Parathyroid adenoma (tissue), 2 donors: ENCODE measurements at regions not wholly inside any gene's neighbourhood (a gene's known extent, or its start where the extent isn't known, plus 50 kb on each side); places are given as distances from the start of the nearest gene placed in this dataset.

ENCODE experiments used
- H2AFZ ChIP-seq: fragments of 300-600 bp; sonication (generic); one replicate; pipeline ENCODE4 v1.7.0; 2017; ENCODE audit warnings: antibody characterized with exemption, mild to moderate bottlenecking
- H3K27ac ChIP-seq: fragments of 300-600 bp; sonication (generic); one replicate; pipeline ENCODE4 v1.7.0; 2017
- H3K27me3 ChIP-seq: fragments of 300-600 bp; sonication (generic); one replicate; pipeline ENCODE4 v1.7.0; 2017; ENCODE audit warnings: low read length; ENCODE audit not compliant: control insufficient read depth, insufficient read depth
- H3K36me3 ChIP-seq: fragments of 300-600 bp; sonication (generic); one replicate; pipeline ENCODE4 v1.7.0; 2017; ENCODE audit warnings: low read length; ENCODE audit not compliant: control insufficient read depth, insufficient read depth
- H3K4me1 ChIP-seq: fragments of 300-600 bp; sonication (generic); one replicate; pipeline ENCODE4 v1.7.0; 2017; ENCODE audit warnings: control low read depth
- H3K4me2 ChIP-seq: fragments of 300-600 bp; sonication (generic); one replicate; pipeline ENCODE4 v1.7.0; 2017; ENCODE audit warnings: low read length
- H3K4me3 ChIP-seq: fragments of 300-600 bp; sonication (generic); one replicate; pipeline ENCODE4 v1.7.0; 2017; ENCODE audit warnings: low read depth, low read length
- H3K79me2 ChIP-seq: fragments of 300-600 bp; sonication (generic); one replicate; pipeline ENCODE4 v1.7.0; 2017; ENCODE audit warnings: control low read depth
- H3K9ac ChIP-seq: fragments of 300-600 bp; sonication (generic); one replicate; pipeline ENCODE4 v1.7.0; 2017; ENCODE audit warnings: mild to moderate bottlenecking
- H3K9me3 ChIP-seq: fragments of 300-600 bp; sonication (generic); one replicate; pipeline ENCODE4 v1.7.0; 2017; ENCODE audit warnings: low read length; ENCODE audit not compliant: control insufficient read depth
- TF ChIP-seq, protein P1 (sequence below): fragments of 300-600 bp; sonication (generic); IDR thresholded peaks from one replicate; pipeline ENCODE4 v1.7.0; 2017; ENCODE audit warnings: antibody characterized with exemption, mild to moderate bottlenecking
- donor health status: primary hyperparathyroidism.

DNA sequence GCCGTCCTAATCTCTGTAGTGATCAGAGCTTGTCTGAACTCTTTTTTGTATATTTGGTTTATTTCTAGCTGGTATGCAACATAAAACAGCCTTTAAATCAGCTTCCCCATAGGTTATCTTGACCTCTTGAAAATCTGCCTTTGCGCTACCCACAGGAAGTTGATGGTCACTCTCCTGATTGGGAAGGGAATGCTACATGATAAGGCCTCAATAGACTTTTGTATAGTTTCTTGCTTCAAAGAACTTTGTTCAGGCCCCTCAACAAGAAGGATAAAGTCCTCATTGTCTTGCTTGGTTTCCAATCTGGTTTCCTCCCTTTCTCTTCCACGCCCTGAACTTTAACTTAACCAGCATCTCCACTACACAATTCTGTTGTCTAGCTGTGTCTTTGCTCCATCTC, 95.4 kb upstream of the TENT5A start:
- Histone ChIP-seq H3K9me3 (no peaks in the 10 kb centered on the region), H3K4me3 (no peak overlapping the region), H3K27ac (no peak overlapping the region), H3K36me3 (no peaks in the 10 kb centered on the region), H3K79me2 (no peaks in the 10 kb centered on the region), H3K9ac (no peak overlapping the region), H3K4me2 (no peak overlapping the region), H3K27me3 (no peaks in the 10 kb centered on the region), H2AFZ (no peak overlapping the region), H3K4me1 (no peaks in the 10 kb centered on the region)
- TF ChIP-seq, protein P1, sequence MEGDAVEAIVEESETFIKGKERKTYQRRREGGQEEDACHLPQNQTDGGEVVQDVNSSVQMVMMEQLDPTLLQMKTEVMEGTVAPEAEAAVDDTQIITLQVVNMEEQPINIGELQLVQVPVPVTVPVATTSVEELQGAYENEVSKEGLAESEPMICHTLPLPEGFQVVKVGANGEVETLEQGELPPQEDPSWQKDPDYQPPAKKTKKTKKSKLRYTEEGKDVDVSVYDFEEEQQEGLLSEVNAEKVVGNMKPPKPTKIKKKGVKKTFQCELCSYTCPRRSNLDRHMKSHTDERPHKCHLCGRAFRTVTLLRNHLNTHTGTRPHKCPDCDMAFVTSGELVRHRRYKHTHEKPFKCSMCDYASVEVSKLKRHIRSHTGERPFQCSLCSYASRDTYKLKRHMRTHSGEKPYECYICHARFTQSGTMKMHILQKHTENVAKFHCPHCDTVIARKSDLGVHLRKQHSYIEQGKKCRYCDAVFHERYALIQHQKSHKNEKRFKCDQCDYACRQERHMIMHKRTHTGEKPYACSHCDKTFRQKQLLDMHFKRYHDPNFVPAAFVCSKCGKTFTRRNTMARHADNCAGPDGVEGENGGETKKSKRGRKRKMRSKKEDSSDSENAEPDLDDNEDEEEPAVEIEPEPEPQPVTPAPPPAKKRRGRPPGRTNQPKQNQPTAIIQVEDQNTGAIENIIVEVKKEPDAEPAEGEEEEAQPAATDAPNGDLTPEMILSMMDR = no peak

DNA sequence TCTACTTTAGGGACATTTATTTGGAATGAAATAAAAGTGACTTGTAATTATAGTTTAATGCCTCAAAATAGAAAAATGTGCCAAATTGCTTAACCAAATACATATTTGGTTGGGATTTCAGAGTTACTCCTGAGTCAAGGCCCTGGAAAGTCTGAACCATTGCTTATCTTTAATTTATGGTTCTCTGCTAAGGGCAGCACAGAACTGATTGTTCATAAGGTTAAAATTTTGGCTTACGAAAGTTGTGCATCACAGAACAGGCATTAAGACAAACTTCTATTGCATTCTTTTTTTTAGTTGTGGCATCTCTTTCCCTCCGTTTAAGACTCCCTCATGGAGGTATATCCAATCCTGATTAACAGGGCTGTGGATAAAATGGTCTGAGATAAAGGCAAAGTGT, 92.2 kb upstream of the TENT5A start:
- Histone ChIP-seq H3K36me3 (no peaks in the 10 kb centered on the region), H3K4me1 (no peaks in the 10 kb centered on the region), H3K4me3 (no peak overlapping the region), H3K9me3 (no peaks in the 10 kb centered on the region), H3K9ac (no peak overlapping the region), H3K4me2 (no peak overlapping the region), H2AFZ (no peak overlapping the region), H3K79me2 (no peaks in the 10 kb centered on the region), H3K27me3 (no peaks in the 10 kb centered on the region), H3K27ac (no peak overlapping the region)
- TF ChIP-seq, protein P1 = no peak

DNA sequence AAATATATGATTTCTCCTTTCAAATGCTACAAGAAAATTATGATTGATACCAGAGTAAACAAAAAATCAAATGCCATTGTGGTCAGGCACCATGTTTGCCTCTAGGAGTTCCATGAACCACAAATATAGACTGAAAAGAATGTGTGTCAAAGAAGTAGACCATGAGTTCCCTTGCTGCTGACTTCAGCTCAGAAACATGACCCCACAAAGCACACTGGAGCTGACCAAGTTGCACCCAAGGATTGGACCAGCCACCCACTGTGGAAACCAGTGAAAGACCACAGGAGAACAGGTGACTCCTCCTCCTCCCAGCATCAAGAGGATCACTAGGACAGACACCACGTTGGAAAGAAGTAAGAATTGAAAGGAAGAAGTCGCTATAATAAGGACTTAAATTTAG, 90.8 kb upstream of the TENT5A start:
- H3K9ac ChIP-seq = no peak overlapping the region
- no peaks in the 10 kb centered on the region for H3K9me3 ChIP-seq
- no peak overlapping the region for H3K4me2 ChIP-seq
- TF ChIP-seq, protein P1 = no peak
- H3K79me2 ChIP-seq = no peaks in the 10 kb centered on the region
- H3K27ac ChIP-seq = no peak overlapping the region
- H3K4me3 ChIP-seq = no peak overlapping the region
- peaks cover 6% of the 10 kb centered on the region for H3K4me1 ChIP-seq
- H3K27me3 ChIP-seq = no peaks in the 10 kb centered on the region
- H3K36me3 ChIP-seq = no peaks in the 10 kb centered on the region
- peak overlapping the region; percentile 8 for H2AFZ ChIP-seq

- no peak overlapping the region for H2AFZ ChIP-seq
- no peaks in the 10 kb centered on the region for H3K9me3 ChIP-seq
- H3K4me2 ChIP-seq = no peak overlapping the region
- no peaks in the 10 kb centered on the region for H3K36me3 ChIP-seq
- TF ChIP-seq, protein P1 = no peak
- no peak overlapping the region for H3K4me3 ChIP-seq
- H3K27me3 ChIP-seq = no peaks in the 10 kb centered on the region
- no peak overlapping the region for H3K27ac ChIP-seq
- H3K79me2 ChIP-seq = no peaks in the 10 kb centered on the region
- peaks cover 11% of the 10 kb centered on the region for H3K4me1 ChIP-seq
- no peak overlapping the region for H3K9ac ChIP-seq
These were observed 89.8 kb upstream of the TENT5A start for GRCh38 chr6:81842254-81842653.

DNA sequence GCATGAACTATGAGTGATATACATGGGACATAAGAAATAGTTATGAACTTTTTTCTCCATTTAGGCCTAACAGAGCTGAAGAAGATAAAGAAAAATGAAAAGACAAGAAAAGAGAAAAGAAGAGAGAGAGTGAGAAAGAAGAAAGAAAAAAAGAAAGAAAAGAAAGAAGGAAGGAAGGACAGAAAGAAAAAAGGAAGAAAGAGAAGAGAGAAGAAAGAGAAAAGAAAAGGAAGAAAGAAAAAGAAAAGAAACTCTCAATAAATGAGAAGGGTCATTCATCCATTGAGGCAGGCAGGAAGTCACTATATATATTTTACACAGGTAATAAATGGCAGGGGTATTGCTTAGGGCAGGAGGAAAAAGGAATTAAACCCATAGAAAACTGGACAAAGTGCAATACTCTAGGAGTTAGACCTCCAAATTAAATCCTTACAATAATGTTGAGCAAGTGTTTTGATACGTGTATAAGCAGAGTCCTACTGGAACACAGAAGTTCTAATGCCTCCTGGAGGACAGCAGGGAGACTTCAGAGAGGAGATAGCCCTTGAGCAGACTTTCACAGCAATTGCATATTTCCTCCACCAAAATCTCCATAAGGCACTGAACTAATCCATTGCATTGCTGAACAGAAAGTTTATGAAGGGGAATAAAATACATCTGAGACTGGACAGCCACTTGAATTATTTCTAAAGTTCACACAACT, 86.4 kb upstream of the TENT5A start:
- no peaks in the 10 kb centered on the region for H3K27me3 ChIP-seq
- no peaks in the 10 kb centered on the region for H3K9me3 ChIP-seq
- TF ChIP-seq, protein P1 = peak; percentile 23
- H3K9ac ChIP-seq = no peak overlapping the region
- H3K4me3 ChIP-seq = no peak overlapping the region
- peaks cover 11% of the 10 kb centered on the region for H3K4me1 ChIP-seq
- H2AFZ ChIP-seq = peak overlapping the region; percentile 22
- H3K4me2 ChIP-seq = no peak overlapping the region
- no peaks in the 10 kb centered on the region for H3K36me3 ChIP-seq
- no peaks in the 10 kb centered on the region for H3K79me2 ChIP-seq
- H3K27ac ChIP-seq = no peak overlapping the region
